Sigmoid colon (tissue), 4 donors: ENCODE measurements at regions not wholly inside any gene's neighbourhood (a gene's known extent, or its start where the extent isn't known, plus 50 kb on each side); places are given as distances from the start of the nearest gene placed in this dataset.

ENCODE experiments used
- CTCF ChIP-seq, 4 experiments: fragments of 450-650 bp in 3 of 4; fragments of 200-600 bp in 1 of 4; IDR thresholded peaks; one replicate each; pipeline ENCODE4 v1.5.1; 2016 to 2019; ENCODE audit warnings: antibody characterized with exemption in 4 of 4, mild to moderate bottlenecking in 3 of 4, moderate library complexity in 2 of 4
- EP300 ChIP-seq, 4 donors: sonication (generic); formaldehyde crosslinking; IDR thresholded peaks; one replicate each; pipeline ENCODE4 v1.6.1; 2017; ENCODE audit warnings: antibody characterized with exemption in 4 of 4
- POLR2AphosphoS5 ChIP-seq, 4 donors: sonication (generic); formaldehyde crosslinking; IDR thresholded peaks; one replicate each; pipeline ENCODE4 v1.6.1; 2017; ENCODE audit warnings: antibody characterized with exemption in 4 of 4

- TF ChIP-seq EP300 (IDR thresholded peaks at IDR 0.05): no peak
- no peak for TF ChIP-seq CTCF (IDR thresholded peaks at IDR 0.05)
- no peak for TF ChIP-seq POLR2AphosphoS5 (IDR thresholded peaks at IDR 0.05)
These were observed 152.5 kb upstream of the KCND3 start for GRCh38 chr1:112141923-112142322.
